Stomach (tissue), 8 donors: ENCODE measurements at regions not wholly inside any gene's neighbourhood (a gene's known extent, or its start where the extent isn't known, plus 50 kb on each side); places are given as distances from the start of the nearest gene placed in this dataset.

Experiments used
- DNase-seq, 2 donors: peaks; one replicate each; pipeline versions ENCODE4 v3.0.0 to v3.0.0-alpha.2; 2013 to 2019
- H3K27ac ChIP-seq, 5 donors: fragments of 200-600 bp in 4 of 5; sonication (generic) in 4 of 5; one replicate each; pipeline ENCODE4 v1.5.1; 2013 to 2019; ENCODE audit warnings: mild to moderate bottlenecking in 1 of 5, moderate library complexity in 1 of 5
- H3K27me3 ChIP-seq, 3 donors: fragments of 200-600 bp; sonication (generic); one replicate each; pipeline ENCODE4 v1.5.1; 2017 to 2019; ENCODE audit warnings: mixed run types in 1 of 3
- H3K36me3 ChIP-seq, 4 donors: fragments of 200-600 bp; sonication (generic); 1 replicate in 3 of 4; 2 replicates in 1 of 4; pipeline ENCODE4 v1.5.1; 2016 to 2019
- H3K4me1 ChIP-seq, 4 donors: fragments of 200-600 bp; sonication (generic); one replicate each; pipeline ENCODE4 v1.5.1; 2016 to 2019
- H3K4me3 ChIP-seq, 4 donors: fragments of 200-600 bp; sonication (generic) in 3 of 4; one replicate each; pipeline ENCODE4 v1.5.1; 2016 to 2019; ENCODE audit warnings: mild to moderate bottlenecking in 1 of 4
- H3K9me3 ChIP-seq, 4 donors: fragments of 200-600 bp; sonication (generic); one replicate each; pipeline ENCODE4 v1.5.1; 2016 to 2019
- EP300 ChIP-seq: sonication (generic); formaldehyde crosslinking; IDR thresholded peaks from one replicate; pipeline ENCODE4 v1.6.1; 2017; ENCODE audit warnings: antibody characterized with exemption
- POLR2A ChIP-seq, 4 donors: fragments of 450-650 bp; IDR thresholded peaks; one replicate each; pipeline ENCODE4 v1.6.1; 2016; ENCODE audit warnings: antibody characterized with exemption in 4 of 4, control low read depth in 2 of 4, mild to moderate bottlenecking in 1 of 4, moderate library complexity in 1 of 4
- POLR2AphosphoS5 ChIP-seq, 3 donors: sonication (generic); formaldehyde crosslinking; IDR thresholded peaks; one replicate each; pipeline ENCODE4 v1.6.1; 2016; ENCODE audit warnings: antibody characterized with exemption in 3 of 3
- WGBS, 5 donors: extraction: QIAGEN DNeasy Blood & Tissue Kit in 3 of 5; methylation state at CpG; one replicate each; pipeline versions ENCODE4 v1.1.5 to v1.1.7; 2013 to 2018; 5-methylcytosine and 5-hydroxymethylcytosine counted together
- intact Hi-C: fragments of 100-400 bp; cut with DNase I; formaldehyde crosslinking; loops from one replicate; pipeline ENCODE4 v1.15.1; 2023; ENCODE audit warnings: low total_unique reads
- TF ChIP-seq, protein P1 (sequence below), 7 experiments: fragments of 450-650 bp in 4 of 7; fragments of 200-600 bp in 3 of 7; sonication (generic) in 3 of 7; IDR thresholded peaks; one replicate each; pipeline ENCODE4 v1.5.1; 2016 to 2019; ENCODE audit warnings: antibody characterized with exemption in 7 of 7, control low read depth in 2 of 7, mild to moderate bottlenecking in 1 of 7
- donor health status: healthy with polysubstance abuse.
- donor health status: Bipolar disorder and iron deficiency.
- donor health status: healthy.

DNA sequence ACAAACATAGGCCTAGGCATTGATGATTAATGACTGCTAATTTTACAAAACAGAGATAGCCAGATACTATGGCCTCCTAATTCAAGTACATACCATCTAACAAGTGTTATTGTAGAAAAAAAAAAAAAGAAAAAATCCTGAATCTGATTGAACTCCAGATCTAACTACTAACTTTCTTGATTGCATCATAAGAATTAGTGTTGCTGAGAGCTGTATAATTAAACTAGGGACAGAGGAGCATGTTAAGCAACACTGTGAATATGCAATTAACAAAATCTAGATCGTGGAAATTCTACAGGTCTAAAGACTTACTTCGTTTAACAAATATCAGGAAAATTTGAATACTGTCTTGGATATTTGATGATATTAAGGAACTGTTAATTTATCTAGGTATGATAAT is 208.3 kb upstream of the ZNF608 start:
- TF ChIP-seq, protein P1, sequence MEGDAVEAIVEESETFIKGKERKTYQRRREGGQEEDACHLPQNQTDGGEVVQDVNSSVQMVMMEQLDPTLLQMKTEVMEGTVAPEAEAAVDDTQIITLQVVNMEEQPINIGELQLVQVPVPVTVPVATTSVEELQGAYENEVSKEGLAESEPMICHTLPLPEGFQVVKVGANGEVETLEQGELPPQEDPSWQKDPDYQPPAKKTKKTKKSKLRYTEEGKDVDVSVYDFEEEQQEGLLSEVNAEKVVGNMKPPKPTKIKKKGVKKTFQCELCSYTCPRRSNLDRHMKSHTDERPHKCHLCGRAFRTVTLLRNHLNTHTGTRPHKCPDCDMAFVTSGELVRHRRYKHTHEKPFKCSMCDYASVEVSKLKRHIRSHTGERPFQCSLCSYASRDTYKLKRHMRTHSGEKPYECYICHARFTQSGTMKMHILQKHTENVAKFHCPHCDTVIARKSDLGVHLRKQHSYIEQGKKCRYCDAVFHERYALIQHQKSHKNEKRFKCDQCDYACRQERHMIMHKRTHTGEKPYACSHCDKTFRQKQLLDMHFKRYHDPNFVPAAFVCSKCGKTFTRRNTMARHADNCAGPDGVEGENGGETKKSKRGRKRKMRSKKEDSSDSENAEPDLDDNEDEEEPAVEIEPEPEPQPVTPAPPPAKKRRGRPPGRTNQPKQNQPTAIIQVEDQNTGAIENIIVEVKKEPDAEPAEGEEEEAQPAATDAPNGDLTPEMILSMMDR (IDR thresholded peaks at IDR 0.05): no peak
- TF ChIP-seq POLR2AphosphoS5 (IDR thresholded peaks at IDR 0.05): no peak
- TF ChIP-seq EP300: no peak
- no peak for TF ChIP-seq POLR2A (IDR thresholded peaks at IDR 0.05)
- H3K9me3 ChIP-seq: no peaks in the 10 kb centered on the region

DNA sequence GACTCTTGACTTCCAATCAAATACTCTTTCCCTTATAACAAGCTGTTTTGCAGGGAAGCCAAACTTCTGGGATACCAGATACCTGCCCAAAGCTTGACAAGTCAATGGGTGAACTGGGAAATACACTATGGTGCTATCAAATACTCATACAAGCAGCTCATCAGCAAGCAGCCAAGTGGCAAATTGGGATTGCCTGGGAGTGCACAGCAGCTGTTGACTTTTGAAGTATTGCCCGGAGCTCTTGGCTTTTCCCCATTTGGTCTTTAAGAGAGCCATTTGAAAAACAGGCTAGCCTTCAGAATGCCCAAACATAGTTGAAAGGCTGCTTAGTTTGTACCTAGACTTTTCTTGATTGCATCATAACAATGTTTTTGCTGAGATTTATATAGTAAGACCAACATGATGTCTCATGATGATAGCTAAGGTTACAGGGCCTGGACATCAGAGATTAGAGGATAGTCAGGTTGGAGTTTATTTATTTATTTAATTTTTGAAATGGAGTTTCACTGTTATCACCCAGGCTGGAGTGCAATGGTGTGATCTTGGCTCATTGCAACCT is 210.1 kb upstream of the ZNF608 start:
- Histone ChIP-seq H3K27ac (no peak overlapping the region), H3K4me1 (no peaks in the 10 kb centered on the region), H3K9me3 (no peaks in the 10 kb centered on the region), H3K27me3 (no peaks in the 10 kb centered on the region), H3K4me3 (no peak overlapping the region), H3K36me3 (no peaks in the 10 kb centered on the region)
- 69 to 97% (median 84%) methylated on average over 1 of the region's 1 CpG for WGBS, 5 donors
- intact Hi-C loops: no loop called here
- TF ChIP-seq EP300 (no peak), POLR2A (IDR thresholded peaks at IDR 0.05) (no peak), POLR2AphosphoS5 (IDR thresholded peaks at IDR 0.05) (no peak)
- TF ChIP-seq, protein P1 (IDR thresholded peaks at IDR 0.05): no peak
- no peak for DNase-seq

More for the DNA sequence above, 208.3 kb upstream of the ZNF608 start:
- Histone ChIP-seq H3K36me3 (no peaks in the 10 kb centered on the region), H3K27ac (no peak overlapping the region), H3K27me3 (no peaks in the 10 kb centered on the region), H3K4me1 (no peaks in the 10 kb centered on the region), H3K4me3 (no peak overlapping the region)
- DNase-seq: no peak
- intact Hi-C loops: no loop called here
- WGBS, 5 donors: 89 to 97% (median 93%) methylated on average over 2 of the region's 2 CpGs

DNA sequence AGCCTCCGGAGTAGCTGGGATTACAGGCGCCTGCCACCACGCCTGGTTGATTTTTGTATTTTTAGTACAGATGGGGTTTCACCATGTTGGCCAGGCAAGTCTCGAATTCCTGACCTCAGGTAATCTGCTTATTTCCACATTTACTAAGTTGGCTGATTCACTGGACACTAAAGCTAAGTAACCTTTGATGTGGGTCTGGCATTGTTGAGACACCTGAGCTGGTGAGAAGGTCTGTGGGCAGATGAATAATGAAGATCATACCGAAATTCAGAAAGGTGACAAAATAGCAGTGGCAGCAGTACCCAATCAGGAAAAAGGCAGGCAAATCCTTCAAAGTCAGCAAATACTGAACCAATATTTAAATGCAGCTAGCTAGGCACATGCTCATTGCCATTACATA is 210.6 kb upstream of the ZNF608 start:
- no peak for TF ChIP-seq POLR2A (IDR thresholded peaks at IDR 0.05)
- Histone ChIP-seq H3K27me3 (no peaks in the 10 kb centered on the region), H3K9me3 (no peaks in the 10 kb centered on the region), H3K4me1 (no peaks in the 10 kb centered on the region), H3K4me3 (no peak overlapping the region), H3K27ac (no peak overlapping the region), H3K36me3 (no peaks in the 10 kb centered on the region)
- intact Hi-C loops: no loop called here
- DNase-seq: no peak
- WGBS, 5 donors: 87 to 95% (median 92%) methylated on average over 5 of the region's 5 CpGs

DNA sequence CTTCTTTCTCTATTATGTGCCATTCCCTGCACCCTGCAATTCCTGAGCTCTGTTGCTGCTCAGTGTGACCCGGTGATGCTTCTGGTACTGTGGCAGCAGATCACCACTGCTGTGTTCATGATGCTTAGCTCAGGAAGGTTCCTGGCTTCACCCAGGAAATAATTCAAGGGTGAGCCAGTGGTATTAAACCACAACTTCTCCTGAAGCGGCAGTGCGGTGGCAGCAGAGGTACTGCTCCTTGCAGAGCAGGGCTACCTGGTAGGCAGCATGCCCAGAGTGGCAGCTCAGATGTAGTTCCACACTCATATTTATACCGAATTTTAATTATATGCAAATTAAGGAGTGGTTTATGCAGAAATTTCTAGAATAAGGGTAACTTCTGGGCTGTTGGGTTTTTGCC is 213.8 kb upstream of the ZNF608 start:
- no peak overlapping the region for H3K4me3 ChIP-seq
- H3K36me3 ChIP-seq: no peaks in the 10 kb centered on the region
- intact Hi-C loops: no loop called here
- no peaks in the 10 kb centered on the region for H3K4me1 ChIP-seq
- no peaks in the 10 kb centered on the region for H3K27me3 ChIP-seq
- TF ChIP-seq POLR2AphosphoS5 (IDR thresholded peaks at IDR 0.05) (no peak), EP300 (no peak), POLR2A (IDR thresholded peaks at IDR 0.05) (no peak)
- TF ChIP-seq, protein P1 (IDR thresholded peaks at IDR 0.05): no peak
- no peak for DNase-seq
- no peaks in the 10 kb centered on the region for H3K9me3 ChIP-seq
- 85 to 98% (median 90%) methylated on average over 4 of the region's 4 CpGs for WGBS, 5 donors
- H3K27ac ChIP-seq: no peak overlapping the region

DNA sequence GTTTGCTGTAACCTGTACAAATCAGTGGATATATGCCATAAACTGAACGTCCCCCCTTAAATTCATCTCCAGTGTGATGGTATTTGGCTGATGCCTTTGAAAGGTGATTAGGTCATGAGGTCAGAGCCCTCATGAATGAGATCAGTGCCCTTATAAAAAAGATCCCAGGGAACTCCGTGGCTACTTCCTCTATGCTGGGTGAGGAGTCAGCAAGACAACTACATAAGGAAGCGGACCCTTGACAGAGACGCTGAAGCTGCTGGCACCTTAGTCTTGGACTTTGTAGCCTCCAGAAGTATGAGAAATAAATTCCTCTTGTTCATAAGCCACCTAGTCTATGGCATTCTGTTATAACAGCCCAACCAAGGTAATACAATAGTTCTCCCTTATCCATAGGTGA is 215.1 kb upstream of the ZNF608 start:
- no peaks in the 10 kb centered on the region for H3K27me3 ChIP-seq
- DNase-seq: no peak
- no peak overlapping the region for H3K4me3 ChIP-seq
- no peaks in the 10 kb centered on the region for H3K9me3 ChIP-seq
- WGBS, 5 donors: 79 to 89% (median 84%) methylated on average over 4 of the region's 4 CpGs
- H3K4me1 ChIP-seq: no peaks in the 10 kb centered on the region
- H3K27ac ChIP-seq: no peak overlapping the region
- intact Hi-C loops: no loop called here
- TF ChIP-seq EP300 (no peak), POLR2A (IDR thresholded peaks at IDR 0.05) (no peak), POLR2AphosphoS5 (IDR thresholded peaks at IDR 0.05) (no peak)
- TF ChIP-seq, protein P1 (IDR thresholded peaks at IDR 0.05): no peak
- no peaks in the 10 kb centered on the region for H3K36me3 ChIP-seq
